ENCODE measurements at regions not wholly inside any gene's neighbourhood (a gene's known extent, or its start where the extent isn't known, plus 50 kb on each side); places are given as distances from the start of the nearest gene placed in this dataset.

GRCh38 chr6:163999475-164000125, 585.1 kb downstream of the QKI start:
- no peak overlapping the region for H3K27ac ChIP-seq
- no peaks in the 10 kb centered on the region for H3K9me3 ChIP-seq
- 36% methylated on average over 10 of the region's 10 CpGs for WGBS
- no peaks in the 10 kb centered on the region for H3K27me3 ChIP-seq
- no peaks in the 10 kb centered on the region for H3K4me1 ChIP-seq
- DNase-seq (ENCODE audit: low spot score in 2 of 2) = no peak
- H3K36me3 ChIP-seq = no peaks in the 10 kb centered on the region
- TF ChIP-seq POLR2AphosphoS5 (IDR thresholded peaks at IDR 0.05) (no peak), CTCF (IDR thresholded peaks at IDR 0.05) (no peak), EP300 (IDR thresholded peaks at IDR 0.05) (no peak), POLR2A (IDR thresholded peaks at IDR 0.05) (no peak)
- no peak overlapping the region for H3K4me3 ChIP-seq

- 78% methylated on average over 3 of the region's 3 CpGs for WGBS
- no peak overlapping the region for H3K27ac ChIP-seq
- no peaks in the 10 kb centered on the region for H3K36me3 ChIP-seq
- no peaks in the 10 kb centered on the region for H3K9me3 ChIP-seq
- TF ChIP-seq CTCF (IDR thresholded peaks at IDR 0.05) (no peak), EP300 (IDR thresholded peaks at IDR 0.05) (no peak), POLR2AphosphoS5 (IDR thresholded peaks at IDR 0.05) (no peak), POLR2A (IDR thresholded peaks at IDR 0.05) (no peak)
- no peaks in the 10 kb centered on the region for H3K4me1 ChIP-seq
- no peak overlapping the region for H3K4me3 ChIP-seq
- H3K27me3 ChIP-seq = no peaks in the 10 kb centered on the region
- DNase-seq (ENCODE audit: low spot score in 2 of 2) = no peak
These were observed 584.0 kb downstream of the QKI start for GRCh38 chr6:163998496-163998895.

- no peak overlapping the region for H3K27ac ChIP-seq
- no peak overlapping the region for H3K4me3 ChIP-seq
- WGBS = 93% methylated on average over 6 of the region's 6 CpGs
- no peaks in the 10 kb centered on the region for H3K27me3 ChIP-seq
- TF ChIP-seq EP300 (IDR thresholded peaks at IDR 0.05) (no peak), POLR2AphosphoS5 (IDR thresholded peaks at IDR 0.05) (no peak), CTCF (IDR thresholded peaks at IDR 0.05) (no peak), POLR2A (IDR thresholded peaks at IDR 0.05) (no peak)
- DNase-seq (ENCODE audit: low spot score in 2 of 2) = no peak
- no peaks in the 10 kb centered on the region for H3K36me3 ChIP-seq
- H3K4me1 ChIP-seq = no peaks in the 10 kb centered on the region
- H3K9me3 ChIP-seq = no peaks in the 10 kb centered on the region
These were observed 582.0 kb downstream of the QKI start for GRCh38 chr6:163996491-163996890.

- Histone ChIP-seq H3K9me3 (no peaks in the 10 kb centered on the region), H3K4me3 (no peak overlapping the region), H3K27ac (no peak overlapping the region), H3K36me3 (no peaks in the 10 kb centered on the region), H3K4me1 (no peaks in the 10 kb centered on the region), H3K27me3 (no peaks in the 10 kb centered on the region)
- 82% methylated on average over 5 of the region's 5 CpGs for WGBS
- no peak for DNase-seq (ENCODE audit: low spot score in 2 of 2)
- no peak for TF ChIP-seq POLR2A (IDR thresholded peaks at IDR 0.05)
- TF ChIP-seq CTCF (IDR thresholded peaks at IDR 0.05) = no peak
- TF ChIP-seq EP300 (IDR thresholded peaks at IDR 0.05) = no peak
- TF ChIP-seq POLR2AphosphoS5 (IDR thresholded peaks at IDR 0.05) = no peak
These were observed 580.0 kb downstream of the QKI start for GRCh38 chr6:163994566-163994965.

GRCh38 chr6:163992701-163993100, 578.2 kb downstream of the QKI start:
- WGBS = 96% methylated on average over 6 of the region's 6 CpGs
- H3K27me3 ChIP-seq = no peaks in the 10 kb centered on the region
- H3K36me3 ChIP-seq = no peaks in the 10 kb centered on the region
- no peaks in the 10 kb centered on the region for H3K4me1 ChIP-seq
- TF ChIP-seq POLR2A (IDR thresholded peaks at IDR 0.05) = no peak
- TF ChIP-seq CTCF (IDR thresholded peaks at IDR 0.05) = no peak
- TF ChIP-seq POLR2AphosphoS5 (IDR thresholded peaks at IDR 0.05) = no peak
- TF ChIP-seq EP300 (IDR thresholded peaks at IDR 0.05) = no peak
- no peak overlapping the region for H3K27ac ChIP-seq
- DNase-seq (ENCODE audit: low spot score in 2 of 2) = no peak
- no peaks in the 10 kb centered on the region for H3K9me3 ChIP-seq
- H3K4me3 ChIP-seq = no peak overlapping the region
